H1 (cell line): ENCODE measurements at regions not wholly inside any gene's neighbourhood (a gene's known extent, or its start where the extent isn't known, plus 50 kb on each side); places are given as distances from the start of the nearest gene placed in this dataset.

Source experiments
- CTCF ChIA-PET: fragments of 300-600 bp; sonication (Branson Sonifier 250); formaldehyde crosslinking; loops from one replicate; lab custom pipeline; 2021; ENCODE audit not compliant: partially characterized antibody; lab: Charles Lee
- POLR2A ChIA-PET: fragments of 300-600 bp; sonication (Branson Sonifier 250); formaldehyde crosslinking; loops from one replicate; lab custom pipeline; 2021; ENCODE audit warnings: inconsistent platforms; ENCODE audit not compliant: partially characterized antibody; lab: Charles Lee
- DNase-seq, 2 experiments: peaks; one replicate each; pipeline versions ENCODE4 v3.0.0 to v3.0.0-alpha.2; 2010 to 2022; ENCODE audit warnings: low spot score in 2 of 2, low read depth in 1 of 2, mixed read lengths in 1 of 2
- FAIRE-seq: peaks from 2 replicates; lab custom pipeline; 2011; peaks lifted over from hg19 to GRCh38; lab: Jason Lieb, UNC
- H2AFZ ChIP-seq: 2 replicates; pipeline ENCODE4 v1.8.1; 2012; ENCODE audit warnings: low read length, inconsistent platforms
- H2AK5ac ChIP-seq: 2 replicates; pipeline ENCODE4 v1.6.1; 2013; ENCODE audit warnings: low read depth, low read length
- H2BK120ac ChIP-seq: replicated peaks from 2 replicates; pipeline ENCODE3; 2013; ENCODE audit warnings: low read depth, low read length, inconsistent platforms
- H2BK12ac ChIP-seq: 2 replicates; pipeline ENCODE4 v1.6.1; 2013; ENCODE audit warnings: low read depth, low read length
- H2BK15ac ChIP-seq: 2 replicates; pipeline ENCODE4 v1.6.1; 2013; ENCODE audit warnings: low read length
- H2BK20ac ChIP-seq: 2 replicates; pipeline ENCODE4 v1.6.1; 2013; ENCODE audit warnings: low read length
- H2BK5ac ChIP-seq: 2 replicates; pipeline ENCODE4 v1.6.1; 2013; ENCODE audit warnings: low read depth, low read length
- H3K14ac ChIP-seq: 2 replicates; pipeline ENCODE4 v1.6.1; 2013; ENCODE audit warnings: inconsistent platforms; ENCODE audit not compliant: insufficient read length
- H3K18ac ChIP-seq: 2 replicates; pipeline ENCODE4 v1.6.1; 2013; ENCODE audit warnings: low read length; ENCODE audit errors: extremely low read depth
- H3K23ac ChIP-seq: 2 replicates; pipeline ENCODE4 v1.6.1; 2013; ENCODE audit warnings: inconsistent platforms; ENCODE audit not compliant: insufficient read length
- H3K23me2 ChIP-seq: 2 replicates; pipeline ENCODE4 v1.6.1; 2013; ENCODE audit warnings: low read depth, low read length
- H3K27ac ChIP-seq: 2 replicates; pipeline ENCODE4 v1.6.1; 2011; ENCODE audit warnings: low read depth, low read length, inconsistent platforms
- H3K27me3 ChIP-seq, 4 experiments: replicated peaks in 1 of 4; 1 replicate in 1 of 4; 2 replicates in 3 of 4; pipeline versions ENCODE4 v1.6.1 to v1.8.1; 2011 to 2013; ENCODE audit warnings: low read length in 3 of 4, mild to moderate bottlenecking in 3 of 4, inconsistent platforms in 2 of 4, mixed read lengths in 2 of 4, moderate library complexity in 1 of 4; ENCODE audit not compliant: control insufficient read depth in 3 of 4, insufficient read depth in 3 of 4; ENCODE audit errors: extremely low read depth in 1 of 4
- H3K36me3 ChIP-seq, 4 experiments: 2 replicates each; pipeline versions ENCODE4 v1.6.1 to v1.8.1; 2011 to 2013; ENCODE audit warnings: mild to moderate bottlenecking in 4 of 4, low read length in 3 of 4, moderate library complexity in 2 of 4, control low read depth in 1 of 4, inconsistent platforms in 1 of 4; ENCODE audit not compliant: insufficient read depth in 4 of 4, control insufficient read depth in 2 of 4
- H3K4ac ChIP-seq: replicated peaks from 2 replicates; pipeline ENCODE3; 2013; ENCODE audit warnings: low read length, low read depth, mixed read lengths, inconsistent platforms; ENCODE audit not compliant: insufficient read length
- H3K4me1 ChIP-seq, 4 experiments: replicated peaks in 1 of 4; 1 replicate in 1 of 4; 2 replicates in 3 of 4; pipeline versions ENCODE4 v1.6.1 to v1.8.1; 2011 to 2013; ENCODE audit warnings: low read length in 3 of 4, inconsistent platforms in 2 of 4, mixed read lengths in 1 of 4; ENCODE audit not compliant: insufficient read depth in 4 of 4, control insufficient read depth in 3 of 4
- H3K4me2 ChIP-seq, 2 experiments: 2 replicates each; pipeline versions ENCODE4 v1.6.1 to v1.8.1; 2011 to 2013; ENCODE audit warnings: low read depth in 2 of 2, low read length in 2 of 2, control low read depth in 1 of 2, inconsistent platforms in 1 of 2, mild to moderate bottlenecking in 1 of 2; ENCODE audit not compliant: insufficient read depth in 1 of 2
- H3K4me3 ChIP-seq, 4 experiments: fragments of 200-600, 300-600 bp in 1 of 4; sonication (generic), shearing (Covaris generic), sonication (Bioruptor Twin) in 1 of 4; 2 replicates each; pipeline versions ENCODE4 v1.5.1 to v1.8.1; 2011 to 2016; ENCODE audit warnings: low read length in 4 of 4, low read depth in 3 of 4, control low read depth in 2 of 4, inconsistent platforms in 2 of 4, mild to moderate bottlenecking in 2 of 4, mixed read lengths in 1 of 4, moderate library complexity in 1 of 4; ENCODE audit not compliant: insufficient read depth in 2 of 4; ENCODE audit errors: extremely low read depth in 1 of 4
- H3K56ac ChIP-seq: replicated peaks from 2 replicates; pipeline ENCODE3; 2013; ENCODE audit warnings: low read depth, mild to moderate bottlenecking, mixed read lengths, low read length, inconsistent platforms; ENCODE audit not compliant: insufficient read length
- H3K79me1 ChIP-seq: 2 replicates; pipeline ENCODE4 v1.6.1; 2013; ENCODE audit warnings: low read depth, low read length, control low read depth
- H3K79me2 ChIP-seq, 2 experiments: 2 replicates each; pipeline versions ENCODE4 v1.6.1 to v1.8.1; 2012 to 2013; ENCODE audit warnings: low read length in 2 of 2, mild to moderate bottlenecking in 2 of 2, inconsistent platforms in 1 of 2; ENCODE audit not compliant: insufficient read depth in 2 of 2, control insufficient read depth in 1 of 2
- H3K9ac ChIP-seq, 4 experiments: replicated peaks in 1 of 4; 1 replicate in 1 of 4; 2 replicates in 3 of 4; pipeline versions ENCODE4 v1.6.1 to v1.8.1; 2011 to 2013; ENCODE audit warnings: low read depth in 3 of 4, low read length in 3 of 4, control low read depth in 2 of 4, mild to moderate bottlenecking in 2 of 4, moderate library complexity in 2 of 4, inconsistent platforms in 1 of 4; ENCODE audit errors: extremely low read depth in 1 of 4
- H3K9me3 ChIP-seq, 2 experiments: 2 replicates each; pipeline versions ENCODE4 v1.6.1 to v1.8.1; 2012 to 2013; ENCODE audit warnings: mild to moderate bottlenecking in 2 of 2, moderate library complexity in 2 of 2, control low read depth in 1 of 2, inconsistent platforms in 1 of 2, low read depth in 1 of 2, low read length in 1 of 2, mixed read lengths in 1 of 2; ENCODE audit not compliant: insufficient read depth in 2 of 2
- H4K20me1 ChIP-seq, 2 experiments: replicated peaks in 1 of 2; 2 replicates each; pipeline versions ENCODE3 to v1.8.1; 2011 to 2013; ENCODE audit warnings: inconsistent platforms in 2 of 2, low read length in 2 of 2, mild to moderate bottlenecking in 1 of 2; ENCODE audit not compliant: insufficient read depth in 2 of 2, control insufficient read depth in 1 of 2
- H4K5ac ChIP-seq: 2 replicates; pipeline ENCODE4 v1.6.1; 2013; ENCODE audit warnings: low read length, low read depth, mixed read lengths, inconsistent platforms; ENCODE audit not compliant: insufficient read length
- H4K8ac ChIP-seq: 2 replicates; pipeline ENCODE4 v1.8.0; 2013; ENCODE audit warnings: mild to moderate bottlenecking, moderate library complexity, low read length, inconsistent platforms; ENCODE audit not compliant: insufficient read depth; ENCODE audit errors: extremely low read depth
- H4K91ac ChIP-seq: replicated peaks from 2 replicates; pipeline ENCODE3; 2013; ENCODE audit warnings: low read length, mixed read lengths, inconsistent platforms; ENCODE audit not compliant: insufficient read length
- CHD2 ChIP-seq: IDR thresholded peaks from 2 replicates; pipeline ENCODE4 v1.6.1; 2012; ENCODE audit warnings: low read length, improper control_type of control experiment
- HDAC6 ChIP-seq: IDR thresholded peaks from one replicate; pipeline ENCODE4 v1.7.1; 2012; ENCODE audit warnings: low read depth, mild to moderate bottlenecking, inconsistent platforms, low read length, moderate library complexity
- RFX5 ChIP-seq: IDR thresholded peaks from 2 replicates; pipeline ENCODE4 v1.6.1; 2011; ENCODE audit warnings: low read depth, low read length, improper control_type of control experiment, borderline replicate concordance
- SP4 ChIP-seq: IDR thresholded peaks from 2 replicates; pipeline ENCODE4 v1.6.1; 2012; ENCODE audit warnings: low read length, inconsistent platforms
- WGBS, 2 experiments: shearing (Covaris generic) in 1 of 2; methylation state at CpG; one replicate each; pipeline versions ENCODE4 v1.1.6 to v1.1.7; 2013 to 2015; ENCODE audit warnings: low lambda C conversion rate in 2 of 2, mixed read lengths in 2 of 2, inconsistent platforms in 1 of 2, low coverage in 1 of 2, missing lambda C conversion rate in 1 of 2; ENCODE audit not compliant: insufficient replicate concordance in 2 of 2, insufficient coverage in 1 of 2, insufficient read length in 1 of 2; ENCODE audit errors: extremely low coverage in 1 of 2, missing lambda C conversion rate in 1 of 2; 5-methylcytosine and 5-hydroxymethylcytosine counted together

GRCh38 chr2:225937625-225938187, 538.2 kb downstream of the NYAP2 start:
- H2BK15ac ChIP-seq = no peak overlapping the region
- no peak overlapping the region for H3K4me3 ChIP-seq
- H3K79me1 ChIP-seq = no peaks in the 10 kb centered on the region
- H3K27me3 ChIP-seq = no peaks in the 10 kb centered on the region
- no peaks in the 10 kb centered on the region for H3K4me1 ChIP-seq
- H4K5ac ChIP-seq = no peak overlapping the region
- no peak for DNase-seq
- no peaks in the 10 kb centered on the region for H3K23me2 ChIP-seq
- no peak overlapping the region for H3K27ac ChIP-seq
- H3K36me3 ChIP-seq = no peaks in the 10 kb centered on the region
- H3K79me2 ChIP-seq = no peaks in the 10 kb centered on the region
- H3K9me3 ChIP-seq = no peaks in the 10 kb centered on the region
- no peak overlapping the region for H3K56ac ChIP-seq
- H2BK120ac ChIP-seq = no peak overlapping the region
- H3K18ac ChIP-seq = no peak overlapping the region
- no peak for FAIRE-seq
- H2AFZ ChIP-seq = no peak overlapping the region
- WGBS, 2 experiments = 93% methylated on average over 1 of the region's 1 CpG; no CpG with 5 or more reads in 1 of the 2 experiments
- H3K9ac ChIP-seq = no peak overlapping the region
- H3K23ac ChIP-seq = no peak overlapping the region
- no peak overlapping the region for H3K4ac ChIP-seq
- no peak for TF ChIP-seq SP4
- no peak for TF ChIP-seq HDAC6
- no peak for TF ChIP-seq CHD2
- TF ChIP-seq RFX5 = no peak
- TF ChIP-seq, all 59 proteins: peak for 0
- H2BK20ac ChIP-seq = no peak overlapping the region
- H2BK12ac ChIP-seq = no peak overlapping the region
- ChIA-PET CTCF (no interaction called here), POLR2A (no interaction called here)
- no peak overlapping the region for H3K4me2 ChIP-seq
- H4K91ac ChIP-seq = no peak overlapping the region
- H4K8ac ChIP-seq = no peak overlapping the region
- no peak overlapping the region for H3K14ac ChIP-seq
- no peak overlapping the region for H2AK5ac ChIP-seq
- H2BK5ac ChIP-seq = no peak overlapping the region
- no peaks in the 10 kb centered on the region for H4K20me1 ChIP-seq
